ENCODE measurements at regions not wholly inside any gene's neighbourhood (a gene's known extent, or its start where the extent isn't known, plus 50 kb on each side); places are given as distances from the start of the nearest gene placed in this dataset.

DNA sequence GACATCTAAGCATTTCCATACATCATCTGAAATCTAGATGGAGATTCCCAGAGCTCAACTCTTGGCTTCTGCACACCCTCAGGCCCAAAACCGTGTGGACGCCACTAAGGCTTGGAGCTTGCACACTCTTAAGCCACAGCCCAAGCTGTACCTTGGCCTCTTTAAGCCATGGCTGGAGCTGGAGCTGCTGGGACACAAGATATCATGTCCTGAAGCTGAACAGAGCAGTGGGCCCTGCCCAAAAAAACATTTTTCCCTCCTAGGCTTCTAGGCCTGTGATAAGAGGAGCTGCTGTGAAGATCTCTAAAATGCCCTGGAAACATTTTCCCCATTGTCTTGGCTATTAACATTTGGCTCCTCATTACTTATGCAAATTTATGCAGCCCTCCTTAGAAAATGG is 188.7 kb upstream of the MBNL1 start:
- peaks cover 7 to 15% of the 10 kb centered on the region in 2 experiments for H3K4me1 ChIP-seq (ENCODE audit: control insufficient read depth in 1 of 2, insufficient read depth in 1 of 2, low read depth in 1 of 2, low read length in 1 of 2)
- no peak overlapping the region for H3K27ac ChIP-seq
- H3K36me3 ChIP-seq = no peaks in the 10 kb centered on the region
- TF ChIP-seq, protein P1, sequence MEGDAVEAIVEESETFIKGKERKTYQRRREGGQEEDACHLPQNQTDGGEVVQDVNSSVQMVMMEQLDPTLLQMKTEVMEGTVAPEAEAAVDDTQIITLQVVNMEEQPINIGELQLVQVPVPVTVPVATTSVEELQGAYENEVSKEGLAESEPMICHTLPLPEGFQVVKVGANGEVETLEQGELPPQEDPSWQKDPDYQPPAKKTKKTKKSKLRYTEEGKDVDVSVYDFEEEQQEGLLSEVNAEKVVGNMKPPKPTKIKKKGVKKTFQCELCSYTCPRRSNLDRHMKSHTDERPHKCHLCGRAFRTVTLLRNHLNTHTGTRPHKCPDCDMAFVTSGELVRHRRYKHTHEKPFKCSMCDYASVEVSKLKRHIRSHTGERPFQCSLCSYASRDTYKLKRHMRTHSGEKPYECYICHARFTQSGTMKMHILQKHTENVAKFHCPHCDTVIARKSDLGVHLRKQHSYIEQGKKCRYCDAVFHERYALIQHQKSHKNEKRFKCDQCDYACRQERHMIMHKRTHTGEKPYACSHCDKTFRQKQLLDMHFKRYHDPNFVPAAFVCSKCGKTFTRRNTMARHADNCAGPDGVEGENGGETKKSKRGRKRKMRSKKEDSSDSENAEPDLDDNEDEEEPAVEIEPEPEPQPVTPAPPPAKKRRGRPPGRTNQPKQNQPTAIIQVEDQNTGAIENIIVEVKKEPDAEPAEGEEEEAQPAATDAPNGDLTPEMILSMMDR (IDR thresholded peaks at IDR 0.05) = no peak
- no peaks in the 10 kb centered on the region for H3K27me3 ChIP-seq
- H3K4me3 ChIP-seq (ENCODE audit: low read depth in 1 of 2, low read length in 1 of 2) = no peak overlapping the region
- no peaks in the 10 kb centered on the region for H3K9me3 ChIP-seq

DNA sequence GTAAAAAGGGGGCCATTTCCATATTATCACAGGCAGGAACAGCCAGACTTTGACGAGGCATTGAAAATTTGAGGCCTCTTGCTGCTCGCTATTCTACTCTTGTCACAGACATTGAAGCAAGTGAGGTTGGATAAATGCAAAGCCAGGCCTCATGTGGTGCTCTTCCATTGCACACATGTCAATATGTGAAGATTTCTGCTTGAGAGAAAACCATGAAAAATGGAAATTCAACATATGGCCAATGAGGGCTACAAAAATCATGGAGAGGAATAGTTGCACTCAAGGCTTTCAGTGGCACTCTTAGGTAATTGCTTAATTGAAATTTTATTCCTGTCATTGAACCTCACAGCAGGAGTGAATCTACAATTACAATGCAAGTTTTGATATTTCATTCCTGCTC is 185.6 kb upstream of the MBNL1 start:
- peaks cover 7 to 15% of the 10 kb centered on the region in 2 experiments for H3K4me1 ChIP-seq (ENCODE audit: control insufficient read depth in 1 of 2, insufficient read depth in 1 of 2, low read depth in 1 of 2, low read length in 1 of 2)
- no peak overlapping the region for H3K4me3 ChIP-seq (ENCODE audit: low read depth in 1 of 2, low read length in 1 of 2)
- TF ChIP-seq, protein P1 (IDR thresholded peaks at IDR 0.05) = no peak
- H3K36me3 ChIP-seq = no peaks in the 10 kb centered on the region
- no peaks in the 10 kb centered on the region for H3K27me3 ChIP-seq
- H3K9me3 ChIP-seq = no peaks in the 10 kb centered on the region
- H3K27ac ChIP-seq = no peak overlapping the region

DNA sequence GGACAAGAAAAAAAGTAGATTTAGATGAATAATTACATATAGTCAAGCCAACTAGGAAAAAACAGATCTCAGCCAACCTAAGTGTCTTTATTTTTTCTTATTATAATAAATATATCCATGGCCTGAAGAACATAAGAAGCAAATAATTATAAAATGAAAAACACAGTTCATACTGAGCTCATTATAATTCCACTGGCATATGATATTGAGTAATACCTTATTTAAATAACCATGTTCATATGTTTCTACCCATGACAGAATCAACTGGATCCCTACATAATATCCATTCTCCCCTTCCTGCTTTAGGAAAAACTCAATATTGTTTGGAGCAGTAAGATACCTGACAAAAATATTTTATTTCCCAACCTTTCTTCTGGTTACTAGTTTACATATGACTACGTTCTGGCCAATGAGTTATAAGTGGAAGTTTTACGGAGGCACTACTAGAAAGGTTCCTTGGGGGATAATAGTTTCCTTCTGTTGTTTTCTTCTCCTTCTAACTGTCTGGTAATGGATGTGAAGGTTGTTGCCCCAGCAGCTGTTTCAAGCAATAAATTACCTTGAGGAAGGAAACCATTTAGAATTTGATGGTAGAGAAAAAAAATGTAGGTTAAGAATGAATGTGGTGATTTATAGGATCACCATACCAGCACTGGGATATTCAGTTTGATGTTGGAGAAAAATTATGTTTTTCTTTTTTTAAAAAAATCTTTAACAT is 184.1 kb upstream of the MBNL1 start:
- TF ChIP-seq, protein P1 (IDR thresholded peaks at IDR 0.05) = no peak
- H3K27me3 ChIP-seq = no peaks in the 10 kb centered on the region
- no peak overlapping the region for H3K27ac ChIP-seq
- H3K4me3 ChIP-seq (ENCODE audit: low read depth in 1 of 2, low read length in 1 of 2) = no peak overlapping the region
- peaks cover 7 to 15% of the 10 kb centered on the region in 2 experiments for H3K4me1 ChIP-seq (ENCODE audit: control insufficient read depth in 1 of 2, insufficient read depth in 1 of 2, low read depth in 1 of 2, low read length in 1 of 2)
- no peaks in the 10 kb centered on the region for H3K9me3 ChIP-seq
- no peaks in the 10 kb centered on the region for H3K36me3 ChIP-seq

DNA sequence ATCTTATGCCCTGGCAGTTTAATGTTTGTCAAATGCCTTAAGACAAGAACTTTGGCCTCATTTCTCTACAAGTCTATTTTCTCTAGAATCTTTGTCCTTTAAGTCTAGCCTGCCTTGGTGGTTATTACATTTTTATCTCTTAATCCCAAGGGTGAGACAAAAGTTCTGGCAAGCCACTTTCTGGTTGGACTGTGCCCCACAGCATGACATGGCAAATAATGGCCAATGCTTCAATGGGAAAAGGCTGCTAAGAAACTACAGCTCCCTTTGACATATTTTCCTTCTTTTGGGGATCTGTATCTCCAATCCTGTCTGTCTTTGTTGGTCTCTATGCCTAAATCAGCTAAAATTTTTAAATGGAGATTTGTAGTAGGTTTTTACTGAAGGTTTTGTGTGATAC is 181.6 kb upstream of the MBNL1 start:
- H3K4me1 ChIP-seq (ENCODE audit: control insufficient read depth in 1 of 2, insufficient read depth in 1 of 2, low read depth in 1 of 2, low read length in 1 of 2) = peaks cover 0 to under 1% of the 10 kb centered on the region in 2 experiments
- no peak overlapping the region for H3K4me3 ChIP-seq (ENCODE audit: low read depth in 1 of 2, low read length in 1 of 2)

DNA sequence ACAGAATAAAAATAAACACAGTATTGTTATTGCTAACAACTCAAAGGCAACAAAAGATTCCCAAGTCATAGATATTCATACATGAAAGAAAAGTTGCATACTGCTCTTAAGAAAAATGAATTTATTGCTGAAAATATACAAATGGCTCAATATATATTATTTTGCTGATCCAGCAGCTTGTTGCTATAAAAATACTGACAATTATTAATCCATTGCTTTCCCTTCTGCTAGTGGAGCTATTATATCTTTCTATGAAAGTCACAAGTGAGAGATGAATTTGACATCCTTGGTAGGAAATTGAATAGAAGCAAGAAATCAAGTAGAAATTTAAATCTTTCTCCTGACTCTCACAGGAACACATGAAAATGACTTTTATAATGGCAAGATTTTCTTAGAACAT is 179.2 kb upstream of the MBNL1 start:
- no peaks in the 10 kb centered on the region for H3K36me3 ChIP-seq
- H3K27me3 ChIP-seq = no peaks in the 10 kb centered on the region
- TF ChIP-seq, protein P1 (IDR thresholded peaks at IDR 0.05) = no peak
- no peak overlapping the region for H3K27ac ChIP-seq
- no peak overlapping the region for H3K4me3 ChIP-seq (ENCODE audit: low read depth in 1 of 2, low read length in 1 of 2)
- no peaks in the 10 kb centered on the region for H3K4me1 ChIP-seq (ENCODE audit: control insufficient read depth in 1 of 2, insufficient read depth in 1 of 2, low read depth in 1 of 2, low read length in 1 of 2)
- H3K9me3 ChIP-seq = no peaks in the 10 kb centered on the region

More for the DNA sequence above, 181.6 kb upstream of the MBNL1 start:
- Histone ChIP-seq H3K27ac (no peak overlapping the region), H3K27me3 (no peaks in the 10 kb centered on the region), H3K9me3 (no peaks in the 10 kb centered on the region), H3K36me3 (no peaks in the 10 kb centered on the region)
- TF ChIP-seq, protein P1 (IDR thresholded peaks at IDR 0.05) = no peak

Data from neutrophil (primary cell).